ENCODE measurements at regions not wholly inside any gene's neighbourhood (a gene's known extent, or its start where the extent isn't known, plus 50 kb on each side); places are given as distances from the start of the nearest gene placed in this dataset.

GRCh38 chr1:47680815-47681475, 243.1 kb downstream of the FOXD2 start:
- TF ChIP-seq, protein P1, sequence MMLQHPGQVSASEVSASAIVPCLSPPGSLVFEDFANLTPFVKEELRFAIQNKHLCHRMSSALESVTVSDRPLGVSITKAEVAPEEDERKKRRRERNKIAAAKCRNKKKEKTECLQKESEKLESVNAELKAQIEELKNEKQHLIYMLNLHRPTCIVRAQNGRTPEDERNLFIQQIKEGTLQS (CRISPR knock-in tag; conservative IDR thresholded peaks at IDR 0.05), result no peak
- TF ChIP-seq, protein P2, sequence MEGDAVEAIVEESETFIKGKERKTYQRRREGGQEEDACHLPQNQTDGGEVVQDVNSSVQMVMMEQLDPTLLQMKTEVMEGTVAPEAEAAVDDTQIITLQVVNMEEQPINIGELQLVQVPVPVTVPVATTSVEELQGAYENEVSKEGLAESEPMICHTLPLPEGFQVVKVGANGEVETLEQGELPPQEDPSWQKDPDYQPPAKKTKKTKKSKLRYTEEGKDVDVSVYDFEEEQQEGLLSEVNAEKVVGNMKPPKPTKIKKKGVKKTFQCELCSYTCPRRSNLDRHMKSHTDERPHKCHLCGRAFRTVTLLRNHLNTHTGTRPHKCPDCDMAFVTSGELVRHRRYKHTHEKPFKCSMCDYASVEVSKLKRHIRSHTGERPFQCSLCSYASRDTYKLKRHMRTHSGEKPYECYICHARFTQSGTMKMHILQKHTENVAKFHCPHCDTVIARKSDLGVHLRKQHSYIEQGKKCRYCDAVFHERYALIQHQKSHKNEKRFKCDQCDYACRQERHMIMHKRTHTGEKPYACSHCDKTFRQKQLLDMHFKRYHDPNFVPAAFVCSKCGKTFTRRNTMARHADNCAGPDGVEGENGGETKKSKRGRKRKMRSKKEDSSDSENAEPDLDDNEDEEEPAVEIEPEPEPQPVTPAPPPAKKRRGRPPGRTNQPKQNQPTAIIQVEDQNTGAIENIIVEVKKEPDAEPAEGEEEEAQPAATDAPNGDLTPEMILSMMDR (IDR thresholded peaks at IDR 0.05), result no peak
- no peak for TF ChIP-seq TCF7 (CRISPR knock-in tag; IDR thresholded peaks at IDR 0.05; ENCODE audit: low read depth)
- no peak for TF ChIP-seq RELA (CRISPR knock-in tag; IDR thresholded peaks at IDR 0.05; ENCODE audit: borderline replicate concordance)
- no peak for TF ChIP-seq ZNF416 (CRISPR knock-in tag; IDR thresholded peaks at IDR 0.05)
- TF ChIP-seq, protein P3, sequence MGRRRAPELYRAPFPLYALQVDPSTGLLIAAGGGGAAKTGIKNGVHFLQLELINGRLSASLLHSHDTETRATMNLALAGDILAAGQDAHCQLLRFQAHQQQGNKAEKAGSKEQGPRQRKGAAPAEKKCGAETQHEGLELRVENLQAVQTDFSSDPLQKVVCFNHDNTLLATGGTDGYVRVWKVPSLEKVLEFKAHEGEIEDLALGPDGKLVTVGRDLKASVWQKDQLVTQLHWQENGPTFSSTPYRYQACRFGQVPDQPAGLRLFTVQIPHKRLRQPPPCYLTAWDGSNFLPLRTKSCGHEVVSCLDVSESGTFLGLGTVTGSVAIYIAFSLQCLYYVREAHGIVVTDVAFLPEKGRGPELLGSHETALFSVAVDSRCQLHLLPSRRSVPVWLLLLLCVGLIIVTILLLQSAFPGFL (CRISPR knock-in tag; IDR thresholded peaks at IDR 0.05; ENCODE audit: borderline replicate concordance), result no peak
- TF ChIP-seq SMAD3 (CRISPR knock-in tag; IDR thresholded peaks at IDR 0.05; ENCODE audit: borderline replicate concordance), result no peak
- no peak for TF ChIP-seq ATF6 (CRISPR knock-in tag; IDR thresholded peaks at IDR 0.05)
- TF ChIP-seq, protein P4, sequence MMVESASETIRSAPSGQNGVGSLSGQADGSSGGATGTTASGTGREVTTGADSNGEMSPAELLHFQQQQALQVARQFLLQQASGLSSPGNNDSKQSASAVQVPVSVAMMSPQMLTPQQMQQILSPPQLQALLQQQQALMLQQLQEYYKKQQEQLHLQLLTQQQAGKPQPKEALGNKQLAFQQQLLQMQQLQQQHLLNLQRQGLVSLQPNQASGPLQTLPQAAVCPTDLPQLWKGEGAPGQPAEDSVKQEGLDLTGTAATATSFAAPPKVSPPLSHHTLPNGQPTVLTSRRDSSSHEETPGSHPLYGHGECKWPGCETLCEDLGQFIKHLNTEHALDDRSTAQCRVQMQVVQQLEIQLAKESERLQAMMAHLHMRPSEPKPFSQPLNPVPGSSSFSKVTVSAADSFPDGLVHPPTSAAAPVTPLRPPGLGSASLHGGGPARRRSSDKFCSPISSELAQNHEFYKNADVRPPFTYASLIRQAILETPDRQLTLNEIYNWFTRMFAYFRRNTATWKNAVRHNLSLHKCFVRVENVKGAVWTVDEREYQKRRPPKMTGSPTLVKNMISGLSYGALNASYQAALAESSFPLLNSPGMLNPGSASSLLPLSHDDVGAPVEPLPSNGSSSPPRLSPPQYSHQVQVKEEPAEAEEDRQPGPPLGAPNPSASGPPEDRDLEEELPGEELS (CRISPR knock-in tag; IDR thresholded peaks at IDR 0.05), result no peak

All from WTC11 (cell line).